Ectodermal cell (in vitro differentiated cells): ENCODE measurements at regions not wholly inside any gene's neighbourhood (a gene's known extent, or its start where the extent isn't known, plus 50 kb on each side); places are given as distances from the start of the nearest gene placed in this dataset.

Experiments used
- H3K27ac ChIP-seq: 2 replicates; pipeline ENCODE4 v1.7.0; 2013; ENCODE audit warnings: mild to moderate bottlenecking, low read depth, low read length; ENCODE audit not compliant: insufficient read depth, poor library complexity, severe bottlenecking
- H3K27me3 ChIP-seq: 2 replicates; pipeline ENCODE4 v1.7.0; 2013; ENCODE audit warnings: mild to moderate bottlenecking, low read length; ENCODE audit not compliant: insufficient read depth, control insufficient read depth, poor library complexity, severe bottlenecking
- H3K36me3 ChIP-seq: one replicate; pipeline ENCODE4 v1.7.0; 2013; ENCODE audit warnings: low read length; ENCODE audit not compliant: control insufficient read depth, insufficient read depth
- H3K4me1 ChIP-seq: one replicate; pipeline ENCODE4 v1.7.0; 2013; ENCODE audit warnings: low read length; ENCODE audit not compliant: control insufficient read depth, insufficient read depth
- H3K4me3 ChIP-seq: 2 replicates; pipeline ENCODE4 v1.7.0; 2013; ENCODE audit warnings: low read depth, low read length, control low read depth; ENCODE audit not compliant: insufficient read depth
- H3K9me3 ChIP-seq: 2 replicates; pipeline ENCODE4 v1.7.0; 2013; ENCODE audit warnings: mild to moderate bottlenecking, low read length, moderate library complexity; ENCODE audit not compliant: control insufficient read depth
- WGBS, 2 experiments: methylation state at CpG; one replicate each; pipeline ENCODE4 v1.1.7; 2013; ENCODE audit warnings: missing lambda C conversion rate in 2 of 2; 5-methylcytosine and 5-hydroxymethylcytosine counted together

DNA sequence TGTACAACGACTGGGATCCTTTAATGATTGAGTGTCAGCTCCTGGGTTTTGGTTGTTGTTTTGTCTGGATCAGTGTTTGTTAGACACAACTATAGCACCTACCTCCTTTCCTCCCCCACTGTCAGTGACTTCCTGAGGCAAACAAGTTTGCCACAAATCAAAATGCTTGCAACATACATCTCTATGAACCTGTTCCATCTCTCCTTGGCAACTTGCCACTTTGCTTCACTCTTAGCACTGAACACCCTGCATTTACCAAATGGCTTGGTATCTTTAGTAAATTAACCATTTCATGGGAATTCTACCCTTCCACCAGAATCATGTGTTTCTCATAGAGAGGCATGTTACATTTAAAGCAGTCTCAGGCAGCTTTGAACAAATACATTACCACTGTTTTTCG lies 301.1 kb upstream of the TANK start:
- H3K27ac ChIP-seq: no peak overlapping the region
- H3K4me1 ChIP-seq: no peaks in the 10 kb centered on the region
- H3K4me3 ChIP-seq: no peak overlapping the region
- WGBS, 2 experiments: 90 to 92% methylated on average over 2 of the region's 2 CpGs
- no peaks in the 10 kb centered on the region for H3K36me3 ChIP-seq
- no peaks in the 10 kb centered on the region for H3K9me3 ChIP-seq
- H3K27me3 ChIP-seq: no peaks in the 10 kb centered on the region

DNA sequence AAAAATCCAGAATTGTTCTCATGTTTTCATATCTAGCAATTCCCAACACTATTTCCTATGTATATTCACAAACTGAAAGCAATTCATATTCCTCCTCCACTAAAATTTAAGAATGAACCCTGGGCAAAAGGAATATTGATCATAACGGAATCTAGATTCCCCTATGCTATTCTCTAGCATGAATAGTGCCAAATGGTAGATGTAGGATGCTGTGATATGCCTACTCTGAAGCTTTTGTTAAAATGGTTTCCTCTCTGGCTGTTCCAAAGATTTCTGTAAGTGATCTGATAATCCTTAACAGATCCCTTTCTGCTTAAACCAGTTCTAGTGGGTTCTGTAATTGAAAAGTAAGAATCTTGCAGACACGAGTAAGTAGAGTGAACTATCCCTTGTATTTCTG lies 298.0 kb upstream of the TANK start:
- WGBS, 2 experiments: 90 to 100% methylated on average over 1 to 2 of the region's 2 CpGs
- Histone ChIP-seq H3K9me3 (no peaks in the 10 kb centered on the region), H3K27me3 (no peaks in the 10 kb centered on the region), H3K36me3 (no peaks in the 10 kb centered on the region), H3K4me3 (no peak overlapping the region), H3K4me1 (no peaks in the 10 kb centered on the region), H3K27ac (no peak overlapping the region)

DNA sequence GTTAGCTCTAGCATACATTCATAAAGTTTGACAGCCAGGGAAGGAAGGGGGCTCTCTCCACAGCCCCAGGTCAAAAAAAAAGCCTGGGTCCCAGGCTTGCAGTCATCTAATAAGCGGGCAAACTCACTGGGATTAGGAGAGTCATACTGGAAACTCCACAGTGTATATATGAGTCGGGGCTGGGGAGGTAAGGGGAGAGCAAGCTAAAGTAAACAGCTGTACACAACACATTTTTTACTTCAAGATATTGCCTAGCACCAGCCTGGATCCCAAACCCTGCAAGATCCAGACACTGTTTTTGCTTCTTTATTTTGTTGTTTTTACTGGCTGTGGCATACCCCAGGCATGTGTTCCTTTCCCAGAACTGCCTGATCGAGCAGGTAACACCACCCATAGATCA lies 291.3 kb upstream of the TANK start:
- Histone ChIP-seq H3K4me3 (no peak overlapping the region), H3K27me3 (no peaks in the 10 kb centered on the region), H3K36me3 (no peaks in the 10 kb centered on the region), H3K4me1 (no peaks in the 10 kb centered on the region), H3K9me3 (no peaks in the 10 kb centered on the region), H3K27ac (no peak overlapping the region)
- 95 to 96% methylated on average over 3 of the region's 3 CpGs for WGBS, 2 experiments

DNA sequence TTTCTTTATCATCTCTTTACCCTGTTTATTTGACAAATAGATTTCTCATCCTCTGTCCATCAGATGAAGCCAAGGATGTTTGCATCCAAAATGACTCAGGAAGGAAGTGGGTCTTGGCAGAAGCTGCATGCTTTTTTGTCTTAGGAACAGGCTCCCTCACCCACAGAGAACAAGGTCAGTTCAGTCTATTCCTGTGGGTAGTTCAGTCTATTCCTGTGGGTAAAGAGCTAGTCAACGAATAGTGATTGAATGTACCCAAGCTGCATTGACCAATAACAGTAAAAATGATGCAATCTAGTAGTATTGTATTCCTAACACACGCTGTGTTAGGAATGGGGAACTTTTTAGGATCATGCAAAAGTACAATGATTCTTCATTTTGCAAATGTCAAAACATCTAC lies 290.8 kb upstream of the TANK start:
- H3K27ac ChIP-seq: no peak overlapping the region
- H3K9me3 ChIP-seq: no peaks in the 10 kb centered on the region
- no peaks in the 10 kb centered on the region for H3K36me3 ChIP-seq
- H3K4me1 ChIP-seq: no peaks in the 10 kb centered on the region
- WGBS, 2 experiments: 93 to 94% methylated on average over 2 of the region's 2 CpGs
- H3K4me3 ChIP-seq: no peak overlapping the region
- H3K27me3 ChIP-seq: no peaks in the 10 kb centered on the region

DNA sequence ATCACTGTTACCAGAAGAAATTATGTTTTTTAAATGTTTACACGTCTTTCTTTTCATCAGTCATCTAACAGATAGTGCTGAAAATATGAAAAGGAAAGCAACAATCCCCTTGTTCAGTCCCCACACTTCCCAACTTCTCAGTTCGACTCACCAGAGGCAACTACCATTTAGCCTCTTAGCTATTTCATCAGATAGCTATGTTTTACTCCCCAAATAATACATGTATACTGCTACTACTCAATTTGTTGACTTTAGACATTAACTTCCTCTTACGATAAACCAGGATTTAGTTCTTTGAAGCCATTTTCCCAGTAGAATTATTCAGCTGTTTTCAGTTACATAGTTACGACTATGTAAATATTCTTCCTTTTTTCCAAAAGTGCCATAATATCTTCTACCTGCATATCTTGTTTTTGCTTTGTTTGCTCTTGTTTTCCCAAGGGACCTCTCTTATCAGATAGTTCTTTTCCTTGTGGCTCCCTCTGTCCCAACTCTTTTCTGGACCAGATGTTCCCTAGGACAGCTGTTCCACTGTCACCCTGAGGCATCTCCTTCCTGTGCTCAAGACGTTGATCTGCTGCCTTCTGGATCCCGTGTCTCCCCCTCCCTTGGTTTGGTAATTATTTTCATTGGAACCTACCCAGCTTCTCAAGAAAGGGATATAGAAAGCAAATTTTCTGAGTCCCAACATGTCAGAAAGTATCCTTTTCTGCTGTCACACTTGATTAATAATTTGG lies 289.3 kb upstream of the TANK start:
- 87 to 90% methylated on average over 6 of the region's 6 CpGs for WGBS, 2 experiments
- no peaks in the 10 kb centered on the region for H3K9me3 ChIP-seq
- no peaks in the 10 kb centered on the region for H3K4me1 ChIP-seq
- no peak overlapping the region for H3K4me3 ChIP-seq
- H3K36me3 ChIP-seq: no peaks in the 10 kb centered on the region
- no peaks in the 10 kb centered on the region for H3K27me3 ChIP-seq
- H3K27ac ChIP-seq: no peak overlapping the region

DNA sequence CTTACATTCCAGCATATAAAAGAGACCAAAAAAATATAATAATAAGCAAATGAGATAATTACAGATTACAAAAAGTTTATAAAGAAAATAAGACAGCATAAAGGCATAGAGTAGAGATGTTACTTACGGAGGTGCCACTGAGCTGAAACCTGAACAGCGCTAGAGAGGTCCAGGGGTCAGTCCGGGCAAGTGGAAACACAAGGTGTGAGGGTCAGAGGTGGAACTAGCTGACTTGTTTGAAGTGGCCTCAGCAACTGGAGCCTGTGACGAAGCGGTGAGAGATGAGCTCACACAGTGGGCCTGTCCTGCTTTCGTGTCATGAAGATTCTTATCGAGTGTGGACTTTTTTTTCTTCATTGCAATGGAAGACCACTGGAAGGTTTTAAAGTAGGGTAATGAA lies 288.3 kb upstream of the TANK start:
- no peaks in the 10 kb centered on the region for H3K27me3 ChIP-seq
- H3K9me3 ChIP-seq: no peaks in the 10 kb centered on the region
- no peak overlapping the region for H3K27ac ChIP-seq
- H3K36me3 ChIP-seq: no peaks in the 10 kb centered on the region
- H3K4me1 ChIP-seq: no peaks in the 10 kb centered on the region
- 94 to 96% methylated on average over 7 of the region's 7 CpGs for WGBS, 2 experiments
- no peak overlapping the region for H3K4me3 ChIP-seq

DNA sequence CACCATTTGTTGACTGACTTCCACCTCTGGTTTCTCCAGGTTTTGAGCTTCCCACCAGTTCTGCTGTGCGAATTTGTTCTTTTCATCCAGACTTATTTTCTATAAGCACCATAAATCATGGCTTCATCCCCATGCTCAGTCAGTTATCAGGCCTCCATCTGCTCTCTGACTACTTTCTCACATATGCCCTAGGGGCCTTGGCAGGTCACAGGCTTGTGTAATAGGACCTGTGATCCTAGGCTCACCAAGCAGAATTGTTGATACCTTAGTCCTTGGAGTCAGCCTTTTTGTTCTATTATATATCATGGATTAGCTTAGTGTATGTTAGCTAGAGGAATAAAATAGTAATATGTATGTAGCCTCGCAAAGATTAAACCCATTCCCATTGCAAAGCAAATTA lies 284.2 kb upstream of the TANK start:
- Histone ChIP-seq H3K9me3 (no peaks in the 10 kb centered on the region), H3K27ac (no peak overlapping the region), H3K4me1 (no peaks in the 10 kb centered on the region), H3K36me3 (no peaks in the 10 kb centered on the region), H3K4me3 (no peak overlapping the region), H3K27me3 (no peaks in the 10 kb centered on the region)
- WGBS, 2 experiments: 85 to 93% methylated on average over 1 of the region's 2 CpGs

DNA sequence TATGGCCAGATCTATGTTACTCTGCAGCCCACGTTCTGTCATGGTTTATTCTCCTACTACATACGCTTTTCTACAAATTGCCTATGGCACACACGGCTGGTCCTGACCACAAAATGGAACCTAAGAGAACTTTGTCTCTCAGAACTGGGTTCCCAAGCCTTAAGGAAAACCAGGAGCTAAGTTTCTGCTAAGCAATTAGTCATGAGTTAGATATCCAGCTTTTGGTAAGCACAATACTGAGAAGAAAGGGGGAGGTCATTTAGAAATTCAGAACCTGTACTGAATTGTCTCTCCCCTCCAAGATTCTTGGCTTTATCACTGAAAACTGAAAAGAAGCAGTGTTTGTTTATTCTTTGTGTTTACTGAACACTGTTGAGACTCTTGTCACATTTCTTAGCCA lies 283.5 kb upstream of the TANK start:
- Histone ChIP-seq H3K4me1 (no peaks in the 10 kb centered on the region), H3K27ac (no peak overlapping the region), H3K27me3 (no peaks in the 10 kb centered on the region), H3K4me3 (no peak overlapping the region), H3K36me3 (no peaks in the 10 kb centered on the region), H3K9me3 (no peaks in the 10 kb centered on the region)
- 91 to 95% methylated on average over 3 of the region's 3 CpGs for WGBS, 2 experiments

DNA sequence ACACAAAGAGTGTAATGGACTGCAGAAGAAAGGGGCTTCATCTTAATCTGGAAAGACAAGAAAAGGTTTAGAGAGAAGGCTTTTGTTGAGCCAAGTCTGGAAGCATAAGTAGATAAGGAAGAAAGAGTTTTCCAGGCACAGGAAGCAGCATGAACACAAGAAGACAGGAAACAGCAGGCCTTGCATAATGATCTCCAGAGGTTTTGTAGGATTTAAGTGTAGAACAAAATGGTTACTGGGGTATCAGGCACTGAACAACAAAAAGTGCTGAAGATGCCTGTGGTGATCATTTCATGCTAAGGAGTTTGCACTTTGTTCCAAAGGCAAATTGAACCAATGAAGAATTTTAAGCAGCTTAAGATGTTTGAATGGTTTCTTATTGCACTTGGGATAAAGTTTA lies 281.6 kb upstream of the TANK start:
- H3K4me1 ChIP-seq: no peaks in the 10 kb centered on the region
- no peaks in the 10 kb centered on the region for H3K9me3 ChIP-seq

DNA sequence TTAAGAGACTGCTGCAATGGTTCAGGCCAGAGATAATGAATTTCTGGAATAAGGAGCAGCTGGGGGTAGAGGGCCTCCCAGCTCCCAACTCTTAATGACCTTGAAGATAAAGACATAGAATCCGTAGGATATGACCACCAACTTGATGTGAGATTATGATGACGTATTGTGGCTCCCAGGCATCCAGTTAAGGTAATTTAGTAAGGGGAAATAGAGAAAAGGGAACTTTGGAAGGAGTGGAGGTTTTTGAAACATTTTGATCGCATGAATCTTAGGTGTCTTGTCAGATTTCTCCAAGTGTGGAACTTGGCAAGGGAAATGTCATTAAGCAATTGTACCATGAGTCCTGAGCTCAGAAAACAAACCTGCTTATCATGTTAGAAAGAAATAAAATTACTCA lies 277.3 kb upstream of the TANK start:
- WGBS, 2 experiments: 88 to 94% methylated on average over 3 of the region's 3 CpGs

More for the DNA sequence above, 281.6 kb upstream of the TANK start:
- Histone ChIP-seq H3K27ac (no peak overlapping the region), H3K27me3 (no peaks in the 10 kb centered on the region), H3K4me3 (no peak overlapping the region), H3K36me3 (no peaks in the 10 kb centered on the region)

DNA sequence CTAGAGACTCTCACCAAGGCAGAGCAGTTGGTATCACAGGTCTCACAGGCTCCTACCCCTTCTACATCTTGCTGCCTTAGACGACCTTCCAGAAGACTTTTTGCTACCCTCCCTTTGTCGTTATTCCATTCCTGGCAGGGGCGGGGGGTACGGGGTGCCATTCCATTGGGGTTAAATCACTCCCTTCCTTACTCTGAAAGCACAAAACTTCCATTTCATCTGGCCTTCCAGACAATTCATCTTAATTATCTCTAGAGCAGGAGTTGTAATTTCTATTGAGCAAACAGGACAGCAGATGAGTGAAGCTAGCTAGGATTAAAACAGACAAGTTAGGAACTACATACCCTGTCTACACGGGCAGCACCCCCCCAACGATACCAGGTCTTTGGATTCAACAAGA lies 276.2 kb upstream of the TANK start:
- H3K4me3 ChIP-seq: no peak overlapping the region
- 91 to 94% methylated on average over 6 of the region's 6 CpGs for WGBS, 2 experiments

More for the DNA sequence above, 277.3 kb upstream of the TANK start:
- Histone ChIP-seq H3K4me1 (no peaks in the 10 kb centered on the region), H3K27ac (no peak overlapping the region), H3K36me3 (no peaks in the 10 kb centered on the region), H3K4me3 (no peak overlapping the region), H3K27me3 (no peaks in the 10 kb centered on the region), H3K9me3 (no peaks in the 10 kb centered on the region)

More for the DNA sequence above, 276.2 kb upstream of the TANK start:
- Histone ChIP-seq H3K27me3 (no peaks in the 10 kb centered on the region), H3K9me3 (no peaks in the 10 kb centered on the region), H3K4me1 (no peaks in the 10 kb centered on the region), H3K27ac (no peak overlapping the region), H3K36me3 (no peaks in the 10 kb centered on the region)
